Gastroesophageal sphincter (tissue), 4 donors: ENCODE measurements at regions not wholly inside any gene's neighbourhood (a gene's known extent, or its start where the extent isn't known, plus 50 kb on each side); places are given as distances from the start of the nearest gene placed in this dataset.
"Not testable (repeated sequence)": the region's sequence is repeated elsewhere in the genome, so short reads cannot be mapped to it uniquely, and the experiment has no call there.

Experiments used
- ATAC-seq: fragments of 150-250 bp; one replicate; pipeline ENCODE4 v1.9.1; 2016; ENCODE audit warnings: mild to moderate bottlenecking, moderate library complexity
- H3K27ac ChIP-seq, 4 donors: fragments of 200-600 bp; sonication (generic) in 3 of 4; 1 replicate in 3 of 4; 2 replicates in 1 of 4; pipeline ENCODE4 v1.5.1; 2016 to 2019
- H3K27me3 ChIP-seq: fragments of 200-600 bp; sonication (generic); one replicate; pipeline ENCODE4 v1.5.1; 2019
- H3K36me3 ChIP-seq, 2 donors: fragments of 200-600 bp; sonication (generic); one replicate each; pipeline ENCODE4 v1.5.1; 2019; ENCODE audit warnings: control low read depth in 1 of 2
- H3K4me1 ChIP-seq, 3 donors: fragments of 200-600 bp; sonication (generic); 1 replicate in 2 of 3; 2 replicates in 1 of 3; pipeline ENCODE4 v1.5.1; 2016 to 2019; ENCODE audit warnings: control low read depth in 2 of 3
- H3K4me3 ChIP-seq, 2 donors: fragments of 200-600 bp; sonication (generic); one replicate each; pipeline ENCODE4 v1.5.1; 2019; ENCODE audit warnings: mild to moderate bottlenecking in 1 of 2, moderate library complexity in 1 of 2
- H3K9me3 ChIP-seq, 3 donors: fragments of 200-600 bp; sonication (generic); one replicate each; pipeline ENCODE4 v1.5.1; 2017 to 2019; ENCODE audit warnings: control low read depth in 2 of 3
- CTCF ChIP-seq, 4 experiments: fragments of 200-600 bp in 2 of 4; fragments of 450-650 bp in 2 of 4; sonication (generic) in 1 of 4; IDR thresholded peaks; one replicate each; pipeline ENCODE4 v1.5.1; 2017 to 2019; ENCODE audit warnings: antibody characterized with exemption in 4 of 4, mild to moderate bottlenecking in 2 of 4, moderate library complexity in 2 of 4
- EP300 ChIP-seq: sonication (generic); formaldehyde crosslinking; IDR thresholded peaks from one replicate; pipeline ENCODE4 v1.6.1; 2017; ENCODE audit warnings: antibody characterized with exemption, mild to moderate bottlenecking
- POLR2A ChIP-seq, 2 donors: fragments of 450-650 bp; IDR thresholded peaks; one replicate each; pipeline ENCODE4 v1.6.1; 2017; ENCODE audit warnings: antibody characterized with exemption in 2 of 2, mild to moderate bottlenecking in 2 of 2, moderate library complexity in 1 of 2
- POLR2AphosphoS5 ChIP-seq: sonication (generic); formaldehyde crosslinking; IDR thresholded peaks from one replicate; pipeline ENCODE4 v1.6.1; 2017; ENCODE audit warnings: antibody characterized with exemption
- WGBS, 2 donors: methylation state at CpG; one replicate each; pipeline ENCODE4 v1.1.5; 2018; ENCODE audit warnings: low coverage in 1 of 2; 5-methylcytosine and 5-hydroxymethylcytosine counted together

GRCh38 chr11:37858398-37858797, 1260.4 kb upstream of the RAG2 start:
- Histone ChIP-seq H3K4me3 (no peak overlapping the region), H3K9me3 (no peaks in the 10 kb centered on the region), H3K36me3 (no peaks in the 10 kb centered on the region), H3K27ac (no peak overlapping the region), H3K27me3 (no peaks in the 10 kb centered on the region), H3K4me1 (no peaks in the 10 kb centered on the region)
- ATAC-seq: no peak
- TF ChIP-seq POLR2AphosphoS5 (no peak), CTCF (IDR thresholded peaks at IDR 0.05) (no peak), EP300 (no peak), POLR2A (IDR thresholded peaks at IDR 0.05) (no peak)
- WGBS, 2 donors: 90% methylated on average over 1 of the region's 1 CpG

DNA sequence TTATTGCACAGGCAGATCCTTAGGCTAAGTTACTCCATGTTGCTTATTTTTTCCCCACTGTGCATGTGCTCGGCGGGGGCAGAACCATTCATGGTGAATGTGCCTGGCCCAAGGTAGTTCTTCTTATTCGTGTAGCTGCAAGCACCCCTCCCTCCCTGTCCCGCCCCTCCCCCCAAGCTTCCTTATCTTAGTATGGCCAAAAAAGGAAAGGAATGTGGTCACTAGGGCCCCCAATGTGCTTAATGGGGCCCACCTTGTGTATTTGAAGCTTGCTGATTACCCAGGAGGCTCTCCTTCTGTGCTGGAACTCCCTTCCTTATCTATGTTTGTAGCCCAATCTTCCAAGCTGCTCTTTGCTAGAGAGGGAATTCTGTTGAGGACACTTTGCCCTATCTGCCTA, 1259.7 kb upstream of the RAG2 start:
- ATAC-seq: no peak
- Histone ChIP-seq H3K4me3 (no peak overlapping the region), H3K27ac (no peak overlapping the region), H3K4me1 (no peaks in the 10 kb centered on the region), H3K36me3 (no peaks in the 10 kb centered on the region), H3K27me3 (no peaks in the 10 kb centered on the region), H3K9me3 (no peaks in the 10 kb centered on the region)
- TF ChIP-seq POLR2A (IDR thresholded peaks at IDR 0.05) (no peak), POLR2AphosphoS5 (no peak), EP300 (no peak), CTCF (IDR thresholded peaks at IDR 0.05) (no peak)
- WGBS, 2 donors: 89 to 90% methylated on average over 2 to 4 of the region's 4 CpGs

DNA sequence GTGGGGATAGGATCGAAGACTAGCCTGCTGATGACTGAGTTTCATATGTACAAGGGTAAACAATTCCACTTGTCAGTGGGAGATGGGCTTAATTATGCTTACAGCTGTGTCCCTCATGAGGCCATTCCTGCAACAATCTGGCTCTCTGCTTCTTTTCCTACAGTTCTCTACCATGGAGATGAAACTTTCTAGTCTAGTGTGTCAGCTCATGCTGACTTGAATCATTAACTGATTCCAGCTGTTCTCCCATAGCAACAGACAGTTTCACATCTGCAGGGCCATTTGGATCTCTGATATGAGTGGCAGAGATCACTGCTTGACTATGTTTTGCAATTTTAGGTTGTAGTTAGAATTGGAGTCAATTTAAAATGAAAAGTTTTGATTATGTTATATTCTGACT, 1251.7 kb upstream of the RAG2 start:
- TF ChIP-seq POLR2AphosphoS5: no peak
- no peak for TF ChIP-seq POLR2A (IDR thresholded peaks at IDR 0.05)
- TF ChIP-seq EP300: no peak
- no peak for TF ChIP-seq CTCF (IDR thresholded peaks at IDR 0.05)
- H3K4me1 ChIP-seq: no peaks in the 10 kb centered on the region
- no peak for ATAC-seq
- H3K36me3 ChIP-seq: no peaks in the 10 kb centered on the region
- 8 to 29% methylated on average over 1 of the region's 1 CpG for WGBS, 2 donors
- H3K4me3 ChIP-seq: no peak overlapping the region
- no peaks in the 10 kb centered on the region for H3K9me3 ChIP-seq
- no peaks in the 10 kb centered on the region for H3K27me3 ChIP-seq
- H3K27ac ChIP-seq: no peak overlapping the region

DNA sequence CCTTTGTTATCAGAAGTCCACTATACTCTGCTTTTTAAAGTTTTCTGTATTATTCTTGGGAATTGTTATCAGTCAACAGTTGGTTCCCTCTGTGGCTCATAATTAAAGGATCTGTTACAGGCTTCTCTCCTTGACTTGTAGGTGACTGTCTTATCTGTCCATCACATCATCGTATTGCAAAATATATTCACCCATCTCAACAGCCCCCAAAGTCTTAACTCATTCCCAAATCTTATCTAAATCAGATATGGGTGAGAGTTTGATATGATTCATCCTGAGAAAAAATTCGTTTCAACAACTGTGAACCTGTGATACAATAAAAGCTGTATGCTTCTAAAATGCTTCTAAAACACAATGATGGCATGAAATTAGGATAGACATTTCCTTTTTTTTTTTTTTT, 1245.6 kb upstream of the RAG2 start:
- TF ChIP-seq EP300 (no peak), POLR2AphosphoS5 (no peak)
- ATAC-seq: no peak
- H3K4me1 ChIP-seq: no peaks in the 10 kb centered on the region
- no peak overlapping the region for H3K4me3 ChIP-seq
- no peaks in the 10 kb centered on the region for H3K36me3 ChIP-seq
- WGBS, 2 donors: 76 to 84% methylated on average over 2 of the region's 2 CpGs
- no peaks in the 10 kb centered on the region for H3K9me3 ChIP-seq
- no peaks in the 10 kb centered on the region for H3K27me3 ChIP-seq
- no peak overlapping the region for H3K27ac ChIP-seq

- Histone ChIP-seq H3K27ac (no peak overlapping the region), H3K4me1 (no peaks in the 10 kb centered on the region), H3K9me3 (no peaks in the 10 kb centered on the region), H3K27me3 (no peaks in the 10 kb centered on the region), H3K4me3 (no peak overlapping the region), H3K36me3 (no peaks in the 10 kb centered on the region)
- WGBS, 2 donors: 79 to 80% methylated on average over 2 of the region's 2 CpGs
- TF ChIP-seq CTCF (IDR thresholded peaks at IDR 0.05) (no peak), EP300 (no peak), POLR2A (IDR thresholded peaks at IDR 0.05) (no peak), POLR2AphosphoS5 (no peak)
- no peak for ATAC-seq
These were observed 1243.0 kb upstream of the RAG2 start for GRCh38 chr11:37841016-37841415.

- H3K36me3 ChIP-seq, H3K27me3 ChIP-seq, H3K4me1 ChIP-seq, H3K27ac ChIP-seq, H3K4me3 ChIP-seq, H3K9me3 ChIP-seq, ATAC-seq: not testable (repeated sequence)
- 93 to 100% methylated on average over 1 to 2 of the region's 2 CpGs for WGBS, 2 donors
These were observed 1242.3 kb upstream of the RAG2 start for GRCh38 chr11:37840345-37840744.
